Right lobe of liver (tissue), 6 donors: ENCODE measurements at regions not wholly inside any gene's neighbourhood (a gene's known extent, or its start where the extent isn't known, plus 50 kb on each side); places are given as distances from the start of the nearest gene placed in this dataset.

Source experiments
- ATAC-seq, 4 donors: fragments of 200-7000 bp; cut with Tn5 transposase; one replicate each; pipeline ENCODE4 v1.9.1; 2020; ENCODE audit warnings: mild to moderate bottlenecking in 4 of 4, moderate library complexity in 4 of 4
- DNase-seq, 3 donors: peaks; one replicate each; pipeline ENCODE4 v3.0.0-alpha.2; 2020
- H3K27ac ChIP-seq, 3 donors: fragments of 200-600 bp; one replicate each; pipeline ENCODE4 v1.8.0; 2022
- H3K27me3 ChIP-seq, 2 donors: fragments of 200-600 bp; one replicate each; pipeline ENCODE4 v1.8.0; 2022
- H3K36me3 ChIP-seq, 4 donors: fragments of 200-600 bp; sonication (generic) in 1 of 4; one replicate each; pipeline versions ENCODE4 v1.5.1 to v1.8.0; 2017 to 2022; ENCODE audit warnings: control low read depth in 1 of 4
- H3K4me1 ChIP-seq, 4 donors: fragments of 200-600 bp; sonication (generic) in 1 of 4; one replicate each; pipeline versions ENCODE4 v1.5.1 to v1.8.0; 2017 to 2022; ENCODE audit warnings: control low read depth in 1 of 4
- H3K4me3 ChIP-seq, 3 donors: fragments of 200-600 bp; one replicate each; pipeline ENCODE4 v1.8.0; 2022
- H3K9me3 ChIP-seq, 4 donors: fragments of 200-600 bp; sonication (generic) in 1 of 4; one replicate each; pipeline versions ENCODE4 v1.5.1 to v1.8.0; 2017 to 2022; ENCODE audit warnings: control low read depth in 1 of 4
- CTCF ChIP-seq, 4 donors: fragments of 200-600 bp in 3 of 4; fragments of 450-650 bp in 1 of 4; IDR thresholded peaks; one replicate each; pipeline versions ENCODE4 v1.5.1 to v1.8.0; 2016 to 2022; ENCODE audit warnings: antibody characterized with exemption in 4 of 4, mild to moderate bottlenecking in 2 of 4
- POLR2A ChIP-seq: fragments of 450-650 bp; IDR thresholded peaks from one replicate; pipeline ENCODE4 v1.6.1; 2017; ENCODE audit warnings: antibody characterized with exemption, mild to moderate bottlenecking
- WGBS: methylation state at CpG from one replicate; pipeline ENCODE4 v1.1.6; 2018; ENCODE audit warnings: low coverage, low lambda C conversion rate; ENCODE audit not compliant: insufficient coverage; ENCODE audit errors: missing lambda C conversion rate; 5-methylcytosine and 5-hydroxymethylcytosine counted together
- intact Hi-C, 2 donors: fragments of 100-400 bp; cut with DNase I; formaldehyde crosslinking; loops; one replicate each; pipeline versions ENCODE4 v1.11.2 to v1.14.1; 2022
- donor health status: DM: no; HTN: yes; CAD: no.
- donor health status: DM: no; HTN: no; CAD: no.
- donor health status: DM: no; HTN: no; CAD: no.
- donor health status: DM: no; HTN: yes; CAD: no.
- donor health status: DM: no; HTN: yes; CAD: no.

DNA sequence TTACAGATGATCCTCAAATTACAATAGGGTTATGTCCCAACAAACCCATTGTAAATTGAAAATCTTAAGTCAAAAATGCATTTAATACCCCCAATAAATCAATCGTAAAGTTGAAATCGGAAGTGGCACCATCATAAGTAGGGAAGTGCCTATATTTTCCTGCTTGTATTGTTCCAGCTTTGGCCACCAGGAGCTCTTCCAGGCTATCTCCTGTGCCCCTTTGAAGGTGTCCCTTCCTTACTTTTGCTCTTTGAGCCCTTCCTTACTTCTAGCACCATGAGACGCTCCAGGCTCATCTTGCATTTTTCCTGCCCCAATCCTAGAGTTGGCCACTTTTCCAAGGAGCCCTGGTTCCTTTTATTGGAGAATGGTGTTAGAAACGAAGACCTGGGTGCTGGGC is 163.0 kb upstream of the TSC22D1 start:
- no peaks in the 10 kb centered on the region for H3K9me3 ChIP-seq
- no peak for ATAC-seq
- TF ChIP-seq CTCF (IDR thresholded peaks at IDR 0.05) = no peak
- no peak overlapping the region for H3K27ac ChIP-seq
- no peak overlapping the region for H3K4me3 ChIP-seq
- no peak for DNase-seq
- H3K27me3 ChIP-seq = no peaks in the 10 kb centered on the region
- H3K36me3 ChIP-seq = no peaks in the 10 kb centered on the region
- intact Hi-C loops = no loop called here
- no peaks in the 10 kb centered on the region for H3K4me1 ChIP-seq
- 61% methylated on average over 4 of the region's 4 CpGs for WGBS

DNA sequence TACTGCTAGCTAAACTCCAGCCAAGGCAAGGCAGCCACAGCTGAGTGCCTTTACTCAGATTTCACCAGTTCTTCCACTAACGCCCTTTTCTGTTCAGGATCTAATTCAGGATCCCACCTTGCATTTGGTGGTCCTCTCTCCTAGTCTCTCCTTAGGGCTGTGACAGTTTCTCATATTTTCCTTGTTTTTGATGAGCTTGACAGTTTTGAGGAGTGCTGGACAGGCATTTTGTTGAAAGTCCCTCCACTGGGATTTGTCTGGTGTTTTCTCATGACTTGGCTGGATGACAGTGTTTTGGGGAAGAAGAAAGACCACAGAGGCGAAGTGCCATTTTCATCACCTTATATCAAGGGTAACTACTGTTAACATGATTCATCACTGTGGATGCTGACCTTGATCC is 162.3 kb upstream of the TSC22D1 start:
- Histone ChIP-seq H3K27ac (no peak overlapping the region), H3K36me3 (no peaks in the 10 kb centered on the region), H3K4me3 (no peak overlapping the region), H3K9me3 (no peaks in the 10 kb centered on the region), H3K4me1 (no peaks in the 10 kb centered on the region), H3K27me3 (no peaks in the 10 kb centered on the region)
- ATAC-seq (no peak), DNase-seq (no peak)
- 73% methylated on average over 2 of the region's 2 CpGs for WGBS
- no peak for TF ChIP-seq POLR2A
- TF ChIP-seq CTCF (IDR thresholded peaks at IDR 0.05) = no peak
- intact Hi-C loops = no loop called here

- ATAC-seq = no peak
- H3K4me3 ChIP-seq = no peak overlapping the region
- WGBS = 73% methylated on average over 4 of the region's 4 CpGs
These were observed 159.7 kb upstream of the TSC22D1 start for GRCh38 chr13:44735806-44736205.

GRCh38 chr13:44734201-44734707 is 158.1 kb upstream of the TSC22D1 start:
- H3K27ac ChIP-seq = no peak overlapping the region
- no peak overlapping the region for H3K4me3 ChIP-seq
- no CpG with 5 or more reads among the region's 1 CpG for WGBS
- intact Hi-C loops = no loop called here
- H3K4me1 ChIP-seq = no peaks in the 10 kb centered on the region
- H3K36me3 ChIP-seq = no peaks in the 10 kb centered on the region
- no peak for ATAC-seq
- H3K9me3 ChIP-seq = no peaks in the 10 kb centered on the region
- H3K27me3 ChIP-seq = no peaks in the 10 kb centered on the region
- no peak for DNase-seq
- TF ChIP-seq CTCF (IDR thresholded peaks at IDR 0.05) = no peak
- no peak for TF ChIP-seq POLR2A

More at GRCh38 chr13:44735806-44736205, 159.7 kb upstream of the TSC22D1 start:
- H3K36me3 ChIP-seq = no peaks in the 10 kb centered on the region
- no peak for DNase-seq
- H3K27ac ChIP-seq = no peak overlapping the region
- H3K9me3 ChIP-seq = no peaks in the 10 kb centered on the region
- H3K4me1 ChIP-seq = no peaks in the 10 kb centered on the region
- intact Hi-C loops = no loop called here
- no peaks in the 10 kb centered on the region for H3K27me3 ChIP-seq
- TF ChIP-seq POLR2A = no peak

GRCh38 chr13:44732503-44733098 is 156.5 kb upstream of the TSC22D1 start:
- TF ChIP-seq CTCF (IDR thresholded peaks at IDR 0.05) (no peak), POLR2A (no peak)
- H3K9me3 ChIP-seq = no peaks in the 10 kb centered on the region
- H3K36me3 ChIP-seq = no peaks in the 10 kb centered on the region
- DNase-seq (no peak), ATAC-seq (no peak)
- no peak overlapping the region for H3K4me3 ChIP-seq
- WGBS = 51% methylated on average over 7 of the region's 13 CpGs
- no peaks in the 10 kb centered on the region for H3K27me3 ChIP-seq
- H3K4me1 ChIP-seq = no peaks in the 10 kb centered on the region
- intact Hi-C loops = no loop called here
- H3K27ac ChIP-seq = no peak overlapping the region
